GM23338 (cell line): ENCODE measurements at regions not wholly inside any gene's neighbourhood (a gene's known extent, or its start where the extent isn't known, plus 50 kb on each side); places are given as distances from the start of the nearest gene placed in this dataset.

Source experiments
- ATAC-seq: fragments of 200-7000 bp; cut with Tn5 transposase; 3 replicates; pipeline ENCODE4 v1.9.1; 2020
- DNase-seq: peaks from one replicate; pipeline ENCODE4 v3.0.0-alpha.2; 2015; ENCODE audit warnings: low spot score
- H2AFZ ChIP-seq: fragments of 200-600 bp; sonication (generic); 2 replicates; pipeline ENCODE4 v1.8.0; 2016; ENCODE audit warnings: antibody characterized with exemption, mild to moderate bottlenecking, moderate library complexity
- H3F3A ChIP-seq: fragments of 200-600 bp; sonication (generic); replicated peaks from 2 replicates; pipeline ENCODE4 v1.8.0; 2017; ENCODE audit warnings: antibody characterized with exemption, mixed run types, low read depth
- H3K27ac ChIP-seq: fragments of 200-600 bp; sonication (generic); 2 replicates; pipeline ENCODE4 v1.6.1; 2016; ENCODE audit warnings: low read depth
- H3K27me3 ChIP-seq: fragments of 200-600 bp; sonication (generic); 2 replicates; pipeline ENCODE4 v1.8.0; 2016; ENCODE audit warnings: mild to moderate bottlenecking, mixed run types, moderate library complexity; ENCODE audit not compliant: insufficient read depth
- H3K36me3 ChIP-seq: fragments of 200-600 bp; sonication (generic); 2 replicates; pipeline ENCODE4 v1.8.0; 2016; ENCODE audit warnings: mild to moderate bottlenecking; ENCODE audit not compliant: insufficient read depth
- H3K4me1 ChIP-seq: fragments of 200-600 bp; sonication (generic); 2 replicates; pipeline ENCODE4 v1.8.0; 2016; ENCODE audit warnings: mild to moderate bottlenecking, moderate library complexity; ENCODE audit not compliant: insufficient read depth
- H3K4me2 ChIP-seq: fragments of 200-600 bp; sonication (generic); 2 replicates; pipeline ENCODE4 v1.7.1; 2017; ENCODE audit warnings: mixed run types
- H3K4me3 ChIP-seq: fragments of 200-600 bp; sonication (generic); 2 replicates; pipeline ENCODE4 v1.6.1; 2016; ENCODE audit warnings: mixed run types
- H3K79me2 ChIP-seq: fragments of 200-600 bp; sonication (generic); replicated peaks from 2 replicates; pipeline ENCODE4 v1.8.0; 2017; ENCODE audit warnings: mild to moderate bottlenecking; ENCODE audit not compliant: insufficient read depth
- H3K9me2 ChIP-seq: fragments of 200-600 bp; sonication (generic); 2 replicates; pipeline ENCODE4 v1.8.0; 2017; ENCODE audit not compliant: insufficient read depth
- H4K20me1 ChIP-seq: fragments of 200-600 bp; sonication (generic); replicated peaks from 2 replicates; pipeline ENCODE4 v1.8.0; 2017; ENCODE audit warnings: mild to moderate bottlenecking; ENCODE audit not compliant: insufficient read depth
- H3K27ac Mint-ChIP-seq: 2 replicates; pipeline ENCODE4 v1.8.0; 2020; ENCODE audit warnings: inconsistent platforms, mild to moderate bottlenecking, moderate library complexity, mixed read lengths
- H3K27me3 Mint-ChIP-seq: 3 replicates; pipeline ENCODE4 v1.8.0; 2022; ENCODE audit warnings: low read depth, mild to moderate bottlenecking, moderate library complexity, mixed read lengths, inconsistent platforms; ENCODE audit not compliant: insufficient read depth, poor library complexity
- H3K36me3 Mint-ChIP-seq: 3 replicates; pipeline ENCODE4 v1.8.0; 2021; ENCODE audit warnings: low read depth, mild to moderate bottlenecking, inconsistent platforms, moderate library complexity, mixed read lengths
- H3K4me1 Mint-ChIP-seq: 3 replicates; pipeline ENCODE4 v1.8.0; 2020; ENCODE audit warnings: mild to moderate bottlenecking, inconsistent platforms, mixed read lengths
- H3K4me3 Mint-ChIP-seq: 3 replicates; pipeline ENCODE4 v1.8.0; 2021; ENCODE audit warnings: moderate library complexity, mild to moderate bottlenecking, inconsistent platforms, mixed read lengths
- H3K9me3 Mint-ChIP-seq: 3 replicates; pipeline ENCODE4 v1.8.0; 2020; ENCODE audit warnings: moderate library complexity, mild to moderate bottlenecking, inconsistent platforms, mixed read lengths
- CREB1 ChIP-seq: fragments of 250-450 bp; sonication (Bioruptor Pico); IDR thresholded peaks from 2 replicates; pipeline ENCODE4 v1.5.0; 2020; ENCODE audit warnings: low read depth, mild to moderate bottlenecking, moderate library complexity
- CTCF ChIP-seq, 2 experiments: fragments of 200-600 bp in 1 of 2; sonication (generic) in 1 of 2; conservative IDR thresholded peaks; 2 replicates each; pipeline versions ENCODE4 v1.5.1 to v1.6.1; 2016 to 2017; ENCODE audit warnings: antibody characterized with exemption in 2 of 2, low read depth in 2 of 2, mild to moderate bottlenecking in 2 of 2, moderate library complexity in 1 of 2
- ETS1 ChIP-seq: IDR thresholded peaks from 2 replicates; pipeline ENCODE4 v1.6.1; 2016; ENCODE audit warnings: antibody characterized with exemption
- EZH2 ChIP-seq: fragments of 200-600 bp; sonication (generic); IDR thresholded peaks from one replicate; pipeline ENCODE4 v1.8.0; 2017; ENCODE audit warnings: antibody characterized with exemption, mild to moderate bottlenecking, low read depth; ENCODE audit not compliant: unreplicated experiment
- EZH2phosphoT487 ChIP-seq: fragments of 200-600 bp; sonication (generic); IDR thresholded peaks from one replicate; pipeline ENCODE4 v1.8.1; 2018; ENCODE audit warnings: antibody characterized with exemption; ENCODE audit not compliant: unreplicated experiment
- JUNB ChIP-seq: IDR thresholded peaks from one replicate; pipeline ENCODE4 v1.6.1; 2016; ENCODE audit warnings: antibody characterized with exemption; ENCODE audit not compliant: unreplicated experiment
- NANOG ChIP-seq: IDR thresholded peaks from 2 replicates; pipeline ENCODE4 v1.6.1; 2016; ENCODE audit warnings: antibody characterized with exemption, borderline replicate concordance
- POLR2AphosphoS5 ChIP-seq: IDR thresholded peaks from 2 replicates; pipeline ENCODE4 v1.6.1; 2016; ENCODE audit warnings: antibody characterized with exemption, low read depth
- REST ChIP-seq: IDR thresholded peaks from one replicate; pipeline ENCODE4 v1.6.1; 2018; ENCODE audit warnings: antibody characterized with exemption; ENCODE audit not compliant: unreplicated experiment
- STAT1 ChIP-seq: IDR thresholded peaks from one replicate; pipeline ENCODE4 v1.6.1; 2016; ENCODE audit warnings: antibody characterized with exemption; ENCODE audit not compliant: unreplicated experiment
- ZNF114 ChIP-seq: fragments of 250-450 bp; sonication (Bioruptor Pico); IDR thresholded peaks from 2 replicates; pipeline ENCODE4 v1.5.0; 2020; ENCODE audit warnings: mild to moderate bottlenecking, moderate library complexity
- ZNF331 ChIP-seq: fragments of 250-450 bp; sonication (Bioruptor Pico); IDR thresholded peaks from 2 replicates; pipeline ENCODE4 v1.5.0; 2020; ENCODE audit warnings: low read depth, mild to moderate bottlenecking, moderate library complexity
- ZNF462 ChIP-seq: fragments of 250-450 bp; sonication (Bioruptor Pico); IDR thresholded peaks from 2 replicates; pipeline ENCODE4 v1.5.0; 2020; ENCODE audit warnings: mild to moderate bottlenecking, moderate library complexity

- no peak overlapping the region for H3K4me3 Mint-ChIP-seq
- ATAC-seq (no peak), DNase-seq (no peak)
- H3K27me3 Mint-ChIP-seq = peaks cover 2% of the 10 kb centered on the region
- H3K9me2 ChIP-seq = peaks cover 14% of the 10 kb centered on the region
- no peaks in the 10 kb centered on the region for H3K36me3 ChIP-seq
- H3K4me3 ChIP-seq = no peak overlapping the region
- TF ChIP-seq ZNF114 (CRISPR knock-in tag) (no peak), STAT1 (no peak), NANOG (no peak), EZH2 (no peak), EZH2phosphoT487 (no peak), JUNB (no peak), ZNF462 (CRISPR knock-in tag) (no peak), ETS1 (no peak), POLR2AphosphoS5 (no peak), CREB1 (CRISPR knock-in tag) (no peak), REST (no peak), CTCF (conservative IDR thresholded peaks at IDR 0.05; ENCODE audit: low read depth in 2 of 2) (no peak), ZNF331 (CRISPR knock-in tag) (no peak)
- H3K27me3 ChIP-seq = no peaks in the 10 kb centered on the region
- H3K27ac ChIP-seq = no peak overlapping the region
- no peaks in the 10 kb centered on the region for H3K4me1 ChIP-seq
- H3K9me3 Mint-ChIP-seq = no peaks in the 10 kb centered on the region
- H4K20me1 ChIP-seq = no peaks in the 10 kb centered on the region
- no peaks in the 10 kb centered on the region for H3K79me2 ChIP-seq
- no peaks in the 10 kb centered on the region for H3F3A ChIP-seq
- no peak overlapping the region for H2AFZ ChIP-seq
- H3K36me3 Mint-ChIP-seq = no peaks in the 10 kb centered on the region
- H3K4me2 ChIP-seq = no peak overlapping the region
- no peak overlapping the region for H3K27ac Mint-ChIP-seq
- no peaks in the 10 kb centered on the region for H3K4me1 Mint-ChIP-seq
Measured at GRCh38 chr17:33396818-33397217, 103.7 kb upstream of the ASIC2 start.
